GM12872 (cell line): ENCODE measurements at regions not wholly inside any gene's neighbourhood (a gene's known extent, or its start where the extent isn't known, plus 50 kb on each side); places are given as distances from the start of the nearest gene placed in this dataset.

Experiments
- TF ChIP-seq, protein P1 (sequence below): IDR thresholded peaks from 3 replicates; pipeline ENCODE4 v1.5.1; 2011; ENCODE audit warnings: low read depth, mild to moderate bottlenecking, low read length, moderate library complexity; ENCODE audit not compliant: insufficient read depth

DNA sequence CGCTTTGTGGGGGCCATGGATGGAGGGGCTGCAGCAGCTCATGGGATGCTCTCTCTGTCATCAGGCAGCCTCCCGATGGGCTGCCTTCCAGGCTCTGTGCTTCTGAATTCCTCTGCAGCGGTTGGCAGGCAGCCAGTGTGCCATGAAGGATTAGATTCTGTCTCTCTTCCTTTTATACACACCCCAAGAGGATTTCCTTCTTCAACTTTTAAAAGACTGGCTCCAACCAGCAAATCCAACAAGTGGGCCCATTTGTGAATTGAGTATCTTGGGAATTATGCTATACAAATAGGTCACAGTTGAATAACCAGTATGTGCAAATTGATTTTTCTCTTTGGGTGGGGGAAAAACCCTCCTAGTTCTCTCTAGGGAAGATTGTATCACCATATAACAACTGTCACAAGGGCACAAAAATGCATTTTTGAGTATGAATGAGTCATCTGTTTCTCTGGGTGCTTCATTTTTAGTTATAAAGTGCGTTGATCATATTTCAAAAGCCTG is 96.8 kb upstream of the FAT1 start:
- TF ChIP-seq, protein P1, sequence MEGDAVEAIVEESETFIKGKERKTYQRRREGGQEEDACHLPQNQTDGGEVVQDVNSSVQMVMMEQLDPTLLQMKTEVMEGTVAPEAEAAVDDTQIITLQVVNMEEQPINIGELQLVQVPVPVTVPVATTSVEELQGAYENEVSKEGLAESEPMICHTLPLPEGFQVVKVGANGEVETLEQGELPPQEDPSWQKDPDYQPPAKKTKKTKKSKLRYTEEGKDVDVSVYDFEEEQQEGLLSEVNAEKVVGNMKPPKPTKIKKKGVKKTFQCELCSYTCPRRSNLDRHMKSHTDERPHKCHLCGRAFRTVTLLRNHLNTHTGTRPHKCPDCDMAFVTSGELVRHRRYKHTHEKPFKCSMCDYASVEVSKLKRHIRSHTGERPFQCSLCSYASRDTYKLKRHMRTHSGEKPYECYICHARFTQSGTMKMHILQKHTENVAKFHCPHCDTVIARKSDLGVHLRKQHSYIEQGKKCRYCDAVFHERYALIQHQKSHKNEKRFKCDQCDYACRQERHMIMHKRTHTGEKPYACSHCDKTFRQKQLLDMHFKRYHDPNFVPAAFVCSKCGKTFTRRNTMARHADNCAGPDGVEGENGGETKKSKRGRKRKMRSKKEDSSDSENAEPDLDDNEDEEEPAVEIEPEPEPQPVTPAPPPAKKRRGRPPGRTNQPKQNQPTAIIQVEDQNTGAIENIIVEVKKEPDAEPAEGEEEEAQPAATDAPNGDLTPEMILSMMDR, result no peak

DNA sequence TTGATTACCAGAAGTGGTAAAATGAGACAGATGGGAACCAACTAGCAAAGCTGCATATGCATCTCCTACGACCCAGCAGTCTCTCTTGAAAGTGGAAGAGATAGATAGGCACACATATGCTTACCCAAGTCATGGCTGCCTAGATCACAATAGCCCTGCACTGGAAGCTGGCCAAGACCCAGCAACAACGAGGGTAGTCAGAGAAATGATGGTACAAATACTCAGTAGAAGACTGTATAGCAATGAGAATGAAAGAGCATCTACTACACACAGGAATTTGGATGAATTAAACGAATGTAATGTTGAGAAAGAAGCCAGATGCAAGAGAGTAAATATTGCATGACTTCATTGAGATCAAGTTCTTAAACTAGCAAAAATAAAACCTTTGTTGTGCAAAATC is 100.3 kb upstream of the FAT1 start:
- TF ChIP-seq, protein P1, result no peak

DNA sequence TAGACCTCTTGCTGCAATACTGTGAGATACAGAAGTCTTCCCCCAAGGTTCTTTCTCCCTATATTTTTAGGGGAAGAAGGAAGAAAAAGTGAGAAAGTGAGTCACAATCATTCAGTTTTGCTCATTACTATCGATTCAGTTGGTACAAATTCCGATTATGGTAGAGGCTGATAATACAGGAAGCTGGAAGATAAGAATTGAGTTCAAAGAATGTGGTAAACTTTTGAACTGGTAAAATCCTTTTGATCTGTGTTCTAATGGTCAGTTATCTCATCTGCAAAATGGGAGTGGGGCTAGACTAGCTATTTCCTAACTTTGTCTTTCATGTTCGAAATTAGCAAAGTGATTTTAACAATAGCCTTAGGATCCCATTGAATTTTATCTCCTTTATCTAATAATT is 101.4 kb upstream of the FAT1 start:
- TF ChIP-seq, protein P1, result no peak

DNA sequence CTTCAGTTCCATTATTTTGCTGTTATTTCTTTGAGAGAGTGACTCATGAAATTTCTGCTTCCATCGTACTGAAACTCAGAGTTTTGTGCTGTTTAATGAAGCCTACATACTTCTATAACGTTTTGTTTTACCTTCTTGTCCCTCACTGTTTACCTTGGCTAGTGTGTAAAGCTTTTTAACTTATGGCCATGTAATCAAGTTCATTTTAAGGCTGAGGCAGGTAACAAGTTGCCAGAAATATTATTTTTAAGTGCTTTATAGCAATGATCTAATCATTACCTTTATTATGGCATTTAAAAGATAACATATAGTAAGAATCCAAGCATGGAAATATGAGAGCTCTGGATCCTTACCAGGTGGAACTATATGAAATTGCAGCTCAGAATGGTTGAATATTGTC is 102.3 kb upstream of the FAT1 start:
- TF ChIP-seq, protein P1, result no peak

DNA sequence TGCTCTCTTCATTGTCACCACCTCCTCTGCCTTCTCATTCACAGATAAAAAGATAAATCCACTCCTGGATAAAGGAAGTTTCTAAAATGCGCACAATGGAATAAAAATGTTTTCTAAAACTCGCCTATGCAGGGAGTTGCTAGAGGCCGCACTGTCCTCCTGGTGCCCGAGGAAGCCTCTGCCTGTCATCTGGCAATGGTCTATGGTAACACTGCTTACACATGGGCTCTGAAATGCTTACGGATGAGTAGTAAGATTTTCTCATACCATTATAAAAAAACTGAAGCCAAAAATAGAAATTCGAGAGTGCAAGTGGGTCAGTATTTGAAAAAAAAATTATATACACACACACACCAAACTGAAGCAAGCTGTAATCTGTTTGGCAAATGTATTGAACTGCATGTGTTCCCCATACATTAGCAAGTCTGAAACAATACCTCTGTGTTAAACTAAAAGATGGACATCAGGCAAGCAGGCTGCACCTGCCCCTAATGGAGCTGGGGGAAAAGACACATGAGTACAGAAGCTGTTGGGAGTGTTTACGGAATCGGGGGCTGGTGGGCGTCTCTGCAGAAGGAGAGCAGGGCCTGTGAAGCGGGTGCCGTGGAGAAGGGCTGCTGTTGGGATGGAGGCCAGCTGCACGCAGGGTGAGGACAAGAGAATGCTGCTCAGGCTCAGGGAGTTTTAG is 103.3 kb upstream of the FAT1 start:
- TF ChIP-seq, protein P1, result no peak

DNA sequence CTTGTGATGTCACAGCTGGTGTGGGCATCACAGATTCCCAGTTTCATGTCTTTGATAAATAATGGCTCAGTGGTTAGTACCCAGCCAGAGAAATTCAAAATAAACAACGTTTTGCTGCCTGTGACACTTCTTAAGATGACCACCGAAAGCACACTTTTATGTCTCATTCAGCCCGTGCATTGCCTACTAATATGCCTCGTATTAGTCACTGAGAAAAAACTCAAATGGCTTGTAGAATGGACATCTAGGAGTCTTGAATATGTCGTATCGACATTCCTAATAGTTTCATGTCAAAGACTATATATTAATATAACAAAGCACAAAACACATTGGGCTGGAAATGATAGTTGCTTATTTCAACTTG is 103.9 kb upstream of the FAT1 start:
- TF ChIP-seq, protein P1, result no peak

DNA sequence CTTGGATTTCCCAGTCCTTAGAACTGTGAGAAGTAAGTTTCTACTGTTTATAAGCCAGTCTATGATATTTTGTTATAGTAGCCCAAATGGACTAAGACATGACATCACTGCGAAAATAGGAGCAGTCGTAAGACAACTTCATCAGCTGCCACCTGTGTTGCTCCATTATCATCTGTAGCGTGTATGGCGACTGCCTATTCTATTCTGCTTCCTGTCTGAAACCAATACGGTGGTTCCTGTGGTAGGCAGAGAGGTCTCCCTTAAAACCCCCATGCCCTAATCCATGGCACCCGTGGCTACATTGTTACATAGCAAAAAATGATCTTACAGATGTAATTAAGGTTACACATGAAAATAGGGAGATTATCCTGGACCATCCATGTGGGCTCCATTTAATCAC is 105.4 kb upstream of the FAT1 start:
- TF ChIP-seq, protein P1, result no peak
